ENCODE measurements at regions not wholly inside any gene's neighbourhood (a gene's known extent, or its start where the extent isn't known, plus 50 kb on each side); places are given as distances from the start of the nearest gene placed in this dataset.

DNA sequence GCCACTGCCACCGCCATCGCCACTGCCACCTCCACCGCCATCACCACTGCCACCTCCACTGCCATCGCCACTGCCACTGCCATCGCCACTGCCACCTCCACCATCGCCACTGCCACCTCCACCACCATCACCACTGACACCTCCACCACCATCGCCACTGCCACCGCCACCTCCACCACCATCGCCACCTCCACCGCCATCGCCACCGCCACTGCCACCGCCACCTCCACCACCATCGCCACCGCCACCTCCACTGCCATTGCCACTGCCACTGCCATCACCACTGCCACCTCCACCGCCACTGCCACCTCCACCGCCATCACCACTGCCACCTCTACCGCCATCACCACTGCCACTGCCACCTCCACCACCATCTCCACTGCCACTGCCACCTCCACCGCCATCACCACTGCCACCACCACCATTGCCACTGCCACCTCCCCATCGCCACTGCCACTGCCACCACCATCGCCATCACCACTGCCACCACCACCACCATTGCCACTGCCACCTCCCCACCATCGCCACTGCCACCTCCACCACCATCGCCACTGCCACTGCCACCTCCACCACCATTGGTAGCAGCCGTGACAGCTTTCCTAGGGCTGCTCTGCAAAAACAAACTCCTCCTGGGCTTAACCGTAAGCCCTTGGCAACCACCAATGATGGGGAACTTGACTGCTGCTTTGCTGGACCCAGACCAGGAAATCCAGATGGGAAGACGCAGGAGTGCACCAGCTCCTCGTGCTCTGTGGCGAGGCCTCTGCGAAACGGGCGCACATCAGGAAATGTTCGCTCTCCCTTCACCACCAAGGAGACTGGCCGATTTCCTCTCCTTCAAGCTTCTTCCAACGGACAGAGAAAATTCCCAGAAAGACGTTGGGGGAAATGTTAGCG is 147.2 kb downstream of the RBFOX3 start:
- Histone ChIP-seq H3K27ac (ENCODE audit: low read depth in 2 of 2, low read length in 2 of 2) (no peak overlapping the region), H3K9me3 (ENCODE audit: control insufficient read depth in 2 of 3, insufficient read depth in 1 of 3, low read length in 3 of 3) (no peaks in the 10 kb centered on the region), H3K9ac (ENCODE audit: low read length in 3 of 3) (no peak overlapping the region), H3K36me3 (ENCODE audit: control insufficient read depth in 2 of 3, insufficient read depth in 3 of 3, low read length in 3 of 3) (no peaks in the 10 kb centered on the region), H3K4me1 (ENCODE audit: control insufficient read depth in 2 of 3, insufficient read depth in 2 of 3, low read depth in 1 of 3, low read length in 3 of 3) (no peaks in the 10 kb centered on the region), H3K4me3 (ENCODE audit: low read length in 3 of 3) (no peak overlapping the region), H3K27me3 (ENCODE audit: control insufficient read depth, insufficient read depth, low read length) (no peaks in the 10 kb centered on the region)
- DNase-seq (no peak), FAIRE-seq (no peak)
- intact Hi-C loops (cut with DNase I): no loop called here
- TF ChIP-seq CTCF (IDR thresholded peaks at IDR 0.05; ENCODE audit: borderline replicate concordance, extremely low read depth, insufficient read depth): no peak

GRCh38 chr17:79461041-79461440 is 149.8 kb downstream of the RBFOX3 start:
- TF ChIP-seq CTCF (IDR thresholded peaks at IDR 0.05; ENCODE audit: borderline replicate concordance, extremely low read depth, insufficient read depth): no peak
- Histone ChIP-seq H3K27ac (ENCODE audit: low read depth in 2 of 2, low read length in 2 of 2) (no peak overlapping the region), H3K9me3 (ENCODE audit: control insufficient read depth in 2 of 3, insufficient read depth in 1 of 3, low read length in 3 of 3) (no peaks in the 10 kb centered on the region), H3K36me3 (ENCODE audit: control insufficient read depth in 2 of 3, insufficient read depth in 3 of 3, low read length in 3 of 3) (no peaks in the 10 kb centered on the region), H3K4me1 (ENCODE audit: control insufficient read depth in 2 of 3, insufficient read depth in 2 of 3, low read depth in 1 of 3, low read length in 3 of 3) (no peaks in the 10 kb centered on the region), H3K4me3 (ENCODE audit: low read length in 3 of 3) (no peak overlapping the region), H3K9ac (ENCODE audit: low read length in 3 of 3) (no peak overlapping the region), H3K27me3 (ENCODE audit: control insufficient read depth, insufficient read depth, low read length) (no peaks in the 10 kb centered on the region)
- FAIRE-seq (no peak), DNase-seq (no peak)
- intact Hi-C loops (cut with DNase I): no loop called here

DNA sequence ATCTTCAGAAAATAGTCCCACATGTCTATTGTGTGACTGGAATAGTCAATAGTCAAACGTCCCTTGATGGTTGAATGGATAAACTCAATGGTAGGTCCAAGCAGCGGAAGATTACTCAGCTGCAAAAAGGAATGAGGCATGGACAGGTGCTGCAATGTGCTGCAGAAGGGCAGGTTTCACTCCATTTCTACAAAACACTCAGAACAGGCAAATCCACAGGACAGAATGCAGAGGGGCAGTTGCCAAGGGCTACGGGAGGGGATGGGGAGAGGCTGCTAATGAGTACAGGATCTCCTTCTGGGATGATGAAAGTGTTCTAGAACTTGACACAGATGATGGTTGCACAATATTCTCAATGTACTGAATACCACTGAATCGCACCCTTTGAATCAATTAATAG is 151.0 kb downstream of the RBFOX3 start:
- Histone ChIP-seq H3K27ac (ENCODE audit: low read depth in 2 of 2, low read length in 2 of 2) (no peak overlapping the region), H3K9me3 (ENCODE audit: control insufficient read depth in 2 of 3, insufficient read depth in 1 of 3, low read length in 3 of 3) (no peaks in the 10 kb centered on the region), H3K4me3 (ENCODE audit: low read length in 3 of 3) (no peak overlapping the region), H3K9ac (ENCODE audit: low read length in 3 of 3) (no peak overlapping the region), H3K4me1 (ENCODE audit: control insufficient read depth in 2 of 3, insufficient read depth in 2 of 3, low read depth in 1 of 3, low read length in 3 of 3) (no peaks in the 10 kb centered on the region), H3K36me3 (ENCODE audit: control insufficient read depth in 2 of 3, insufficient read depth in 3 of 3, low read length in 3 of 3) (no peaks in the 10 kb centered on the region), H3K27me3 (ENCODE audit: control insufficient read depth, insufficient read depth, low read length) (no peaks in the 10 kb centered on the region)
- DNase-seq: no peak
- intact Hi-C loops (cut with DNase I): no loop called here
- no peak for TF ChIP-seq CTCF (IDR thresholded peaks at IDR 0.05; ENCODE audit: borderline replicate concordance, extremely low read depth, insufficient read depth)
- no peak for FAIRE-seq

All from kidney (tissue), 13 donors.